Endothelial cell of umbilical vein (primary cell): ENCODE measurements at regions not wholly inside any gene's neighbourhood (a gene's known extent, or its start where the extent isn't known, plus 50 kb on each side); places are given as distances from the start of the nearest gene placed in this dataset.

Experiments used
- BruUV-seq: library from RNA; stranded (reverse); fragments of 400-500 nt; replicated peaks from 2 replicates; lab custom pipeline; 2021; lab: Mats Ljungman, UMichigan
- CTCF ChIA-PET: fragments of 300-600, 350-600 bp; sonication (Branson Sonifier 250); formaldehyde crosslinking; loops from one replicate; lab custom pipeline; 2021; ENCODE audit warnings: antibody characterized with exemption, inconsistent platforms; lab: Charles Lee
- POLR2A ChIA-PET: fragments of 300-600, 350-600 bp; sonication (Branson Sonifier 250); formaldehyde crosslinking; loops from one replicate; lab custom pipeline; 2021; ENCODE audit warnings: antibody characterized with exemption, inconsistent platforms; lab: Charles Lee
- DNase-seq: peaks from one replicate; pipeline ENCODE4 v3.0.0-alpha.2; 2011; ENCODE audit warnings: low read depth, low spot score
- FAIRE-seq: peaks from 2 replicates; lab custom pipeline; 2011; peaks lifted over from hg19 to GRCh38; lab: Jason Lieb, UNC
- H2AFZ ChIP-seq: 2 replicates; pipeline ENCODE4 v1.6.0; 2012; ENCODE audit warnings: low read depth, low read length, control low read depth, inconsistent platforms
- H3K27ac ChIP-seq: 2 replicates; pipeline ENCODE4 v1.5.1; 2011; ENCODE audit warnings: low read depth, mild to moderate bottlenecking, control low read depth, low read length, moderate library complexity; ENCODE audit not compliant: insufficient read depth
- H3K27me3 ChIP-seq, 2 experiments: 2 replicates each; pipeline versions ENCODE4 v1.6.0 to v1.6.1; 2011; ENCODE audit warnings: low read length in 2 of 2, mixed read lengths in 1 of 2; ENCODE audit not compliant: control insufficient read depth in 2 of 2, insufficient read depth in 2 of 2
- H3K36me3 ChIP-seq, 2 experiments: 2 replicates in 1 of 2; 3 replicates in 1 of 2; pipeline ENCODE4 v1.5.1; 2011; ENCODE audit warnings: low read length in 2 of 2, mild to moderate bottlenecking in 1 of 2, moderate library complexity in 1 of 2; ENCODE audit not compliant: control insufficient read depth in 2 of 2, insufficient read depth in 2 of 2; ENCODE audit errors: extremely low read depth in 1 of 2
- H3K4me1 ChIP-seq: 3 replicates; pipeline ENCODE4 v1.5.1; 2011; ENCODE audit warnings: mild to moderate bottlenecking, low read length; ENCODE audit not compliant: control insufficient read depth, insufficient read depth; ENCODE audit errors: extremely low read depth
- H3K4me2 ChIP-seq: 2 replicates; pipeline ENCODE4 v1.6.1; 2011; ENCODE audit warnings: low read length, control low read depth, mixed read lengths; ENCODE audit not compliant: insufficient read depth
- H3K4me3 ChIP-seq, 3 experiments: fragments of 200-600 bp in 1 of 3; sonication (generic), shearing (Covaris generic) in 1 of 3; replicated peaks in 1 of 3; 2 replicates each; pipeline ENCODE4 v1.5.1; 2011 to 2016; ENCODE audit warnings: control low read depth in 3 of 3, low read length in 3 of 3, mild to moderate bottlenecking in 2 of 3, inconsistent platforms in 1 of 3, low read depth in 1 of 3, moderate library complexity in 1 of 3; ENCODE audit not compliant: insufficient read depth in 1 of 3
- H3K79me2 ChIP-seq: 2 replicates; pipeline ENCODE4 v1.6.0; 2012; ENCODE audit warnings: low read length, inconsistent platforms; ENCODE audit not compliant: control insufficient read depth, insufficient read depth
- H3K9ac ChIP-seq: replicated peaks from 2 replicates; pipeline ENCODE3; 2011; ENCODE audit warnings: low read length, control low read depth; ENCODE audit not compliant: insufficient read depth; ENCODE audit errors: extremely low read depth
- H3K9me1 ChIP-seq: replicated peaks from 3 replicates; pipeline ENCODE4 v1.6.0; 2011; ENCODE audit warnings: mild to moderate bottlenecking, low read length; ENCODE audit not compliant: control insufficient read depth, insufficient read depth; ENCODE audit errors: extremely low read depth
- H3K9me3 ChIP-seq: replicated peaks from 2 replicates; pipeline ENCODE4 v1.5.1; 2012; ENCODE audit warnings: low read length, inconsistent platforms; ENCODE audit not compliant: control insufficient read depth, insufficient read depth
- H4K20me1 ChIP-seq: replicated peaks from 2 replicates; pipeline ENCODE3; 2011; ENCODE audit warnings: mild to moderate bottlenecking, low read length; ENCODE audit not compliant: control insufficient read depth, insufficient read depth; ENCODE audit errors: extremely low read depth
- EZH2 ChIP-seq: IDR thresholded peaks from 2 replicates; pipeline ENCODE4 v1.6.1; 2012; ENCODE audit warnings: borderline replicate concordance, low read depth, mild to moderate bottlenecking, moderate library complexity, low read length, inconsistent platforms; ENCODE audit not compliant: severe bottlenecking
- FOS ChIP-seq: IDR thresholded peaks from 2 replicates; pipeline ENCODE4 v1.6.1; 2011; ENCODE audit warnings: mild to moderate bottlenecking, low read length, moderate library complexity, borderline replicate concordance; ENCODE audit not compliant: insufficient read depth
- JUN ChIP-seq: IDR thresholded peaks from 2 replicates; pipeline ENCODE4 v1.6.1; 2011; ENCODE audit warnings: borderline replicate concordance, low read depth; ENCODE audit not compliant: insufficient read length, insufficient read depth
- MYC ChIP-seq: IDR thresholded peaks from one replicate; pipeline ENCODE4 v1.6.1; 2011; ENCODE audit warnings: mild to moderate bottlenecking, low read depth, low read length
- POLR2A ChIP-seq: IDR thresholded peaks from 2 replicates; pipeline ENCODE4 v1.6.1; 2012; ENCODE audit warnings: low read depth, mild to moderate bottlenecking, control low read depth, low read length
- POLR2AphosphoS5 ChIP-seq: IDR thresholded peaks from 2 replicates; pipeline ENCODE4 v1.6.1; 2012; ENCODE audit warnings: low read depth, mild to moderate bottlenecking, control low read depth, low read length, moderate library complexity; ENCODE audit not compliant: insufficient read depth
- dilution Hi-C: fragments of 300-500 bp; cut with MboI; formaldehyde crosslinking; loops from one replicate; pipeline ENCODE4 v1.15.0; 2019; ENCODE audit warnings: low sequenced_read_pairs; ENCODE audit not compliant: extremely low pct_ligation_motif_present
- intact Hi-C: fragments of 100-400 bp; cut with micrococcal nuclease; formaldehyde crosslinking; loops from one replicate; pipeline ENCODE4 v1.10.0; 2022

- DNase-seq: no peak
- no peak overlapping the region for H3K27ac ChIP-seq
- intact Hi-C loops: no loop called here
- CTCF ChIA-PET: no interaction called here
- H3K79me2 ChIP-seq: no peaks in the 10 kb centered on the region
- no peaks in the 10 kb centered on the region for H3K4me1 ChIP-seq
- H3K4me3 ChIP-seq: no peak overlapping the region
- no peaks in the 10 kb centered on the region for H3K36me3 ChIP-seq
- H4K20me1 ChIP-seq: no peaks in the 10 kb centered on the region
- TF ChIP-seq JUN (no peak), MYC (no peak), EZH2 (no peak)
- no peak overlapping the region for H3K9ac ChIP-seq
- no peaks in the 10 kb centered on the region for H3K9me1 ChIP-seq
- no TSS peak for BruUV-seq
- FAIRE-seq: no peak
- no peaks in the 10 kb centered on the region for H3K9me3 ChIP-seq
- dilution Hi-C loops: no loop called here
- no peaks in the 10 kb centered on the region for H3K27me3 ChIP-seq
- H3K4me2 ChIP-seq: no peak overlapping the region
- H2AFZ ChIP-seq: no peak overlapping the region
- POLR2A ChIA-PET: no interaction called here
Observed at GRCh38 chr6:40280231-40280630, 306.9 kb downstream of the LRFN2 start.

- POLR2A ChIA-PET: no interaction called here
- intact Hi-C loops: no loop called here
- Histone ChIP-seq H3K36me3 (no peaks in the 10 kb centered on the region), H3K4me3 (no peak overlapping the region), H3K27me3 (no peaks in the 10 kb centered on the region), H3K9me3 (no peaks in the 10 kb centered on the region), H2AFZ (no peak overlapping the region), H4K20me1 (no peaks in the 10 kb centered on the region), H3K27ac (no peak overlapping the region), H3K9me1 (no peaks in the 10 kb centered on the region), H3K4me2 (no peak overlapping the region), H3K4me1 (no peaks in the 10 kb centered on the region), H3K79me2 (no peaks in the 10 kb centered on the region), H3K9ac (no peak overlapping the region)
- DNase-seq (no peak), FAIRE-seq (no peak)
- CTCF ChIA-PET: no interaction called here
- dilution Hi-C loops: no loop called here
- BruUV-seq: no TSS peak
- no peak for TF ChIP-seq FOS
- no peak for TF ChIP-seq POLR2AphosphoS5
- TF ChIP-seq EZH2: no peak
- no peak for TF ChIP-seq POLR2A
- TF ChIP-seq JUN: no peak
Observed at GRCh38 chr6:40276141-40276540, 311.0 kb downstream of the LRFN2 start.
